ENCODE measurements at regions not wholly inside any gene's neighbourhood (a gene's known extent, or its start where the extent isn't known, plus 50 kb on each side); places are given as distances from the start of the nearest gene placed in this dataset.
"Not testable (repeated sequence)": the region's sequence is repeated elsewhere in the genome, so short reads cannot be mapped to it uniquely, and the experiment has no call there.

GRCh38 chr4:128758314-128758922 lies 51.1 kb upstream of the JADE1 start:
- Mint-ChIP-seq H3K4me3 (no peak overlapping the region), H3K27ac (no peak overlapping the region), H3K9me3 (no peaks in the 10 kb centered on the region), H3K4me1 (no peaks in the 10 kb centered on the region), H3K36me3 (no peaks in the 10 kb centered on the region), H3K27me3 (peaks cover 0 to 1% of the 10 kb centered on the region in 2 donors)
- H3K9me3 ChIP-seq (ENCODE audit: low read length): no peaks in the 10 kb centered on the region
- H3K27me3 ChIP-seq (ENCODE audit: insufficient read depth, low read length, poor library complexity, severe bottlenecking): no peaks in the 10 kb centered on the region
- H3K4me1 ChIP-seq (ENCODE audit: insufficient read depth, low read length): no peaks in the 10 kb centered on the region
- H3K4me3 ChIP-seq (ENCODE audit: low read length): no peak overlapping the region
- CTCF ChIA-PET: no interaction called here
- DNase-seq: no peak
- no peaks in the 10 kb centered on the region for H3K36me3 ChIP-seq (ENCODE audit: insufficient read depth, low read length)
- no peak overlapping the region for H3K27ac ChIP-seq (ENCODE audit: low read depth, low read length)
- POLR2A ChIA-PET: no interaction called here

GRCh38 chr4:128757712-128758111 lies 51.8 kb upstream of the JADE1 start:
- no peaks in the 10 kb centered on the region for H3K4me1 ChIP-seq (ENCODE audit: insufficient read depth, low read length)
- Mint-ChIP-seq H3K36me3 (no peaks in the 10 kb centered on the region), H3K9me3 (no peaks in the 10 kb centered on the region), H3K27ac (no peak overlapping the region), H3K4me3 (no peak overlapping the region), H3K4me1 (no peaks in the 10 kb centered on the region), H3K27me3 (peaks cover 0 to 1% of the 10 kb centered on the region in 2 donors)
- no peaks in the 10 kb centered on the region for H3K36me3 ChIP-seq (ENCODE audit: insufficient read depth, low read length)
- DNase-seq: no peak
- H3K27ac ChIP-seq (ENCODE audit: low read depth, low read length): no peak overlapping the region
- POLR2A ChIA-PET: no interaction called here
- no peaks in the 10 kb centered on the region for H3K27me3 ChIP-seq (ENCODE audit: insufficient read depth, low read length, poor library complexity, severe bottlenecking)
- CTCF ChIA-PET: no interaction called here
- H3K9me3 ChIP-seq (ENCODE audit: low read length): no peaks in the 10 kb centered on the region
- no peak overlapping the region for H3K4me3 ChIP-seq (ENCODE audit: low read length)

- Mint-ChIP-seq H3K4me3 (no peak overlapping the region), H3K27ac (no peak overlapping the region), H3K27me3 (no peaks in the 10 kb centered on the region), H3K4me1 (no peaks in the 10 kb centered on the region), H3K36me3 (no peaks in the 10 kb centered on the region), H3K9me3 (no peaks in the 10 kb centered on the region)
- ChIA-PET CTCF (no interaction called here), POLR2A (no interaction called here)
- H3K27ac ChIP-seq (ENCODE audit: low read depth, low read length): no peak overlapping the region
- no peak overlapping the region for H3K4me3 ChIP-seq (ENCODE audit: low read length)
- H3K27me3 ChIP-seq (ENCODE audit: insufficient read depth, low read length, poor library complexity, severe bottlenecking): no peaks in the 10 kb centered on the region
- no peaks in the 10 kb centered on the region for H3K36me3 ChIP-seq (ENCODE audit: insufficient read depth, low read length)
- no peaks in the 10 kb centered on the region for H3K4me1 ChIP-seq (ENCODE audit: insufficient read depth, low read length)
- DNase-seq: no peak
- no peaks in the 10 kb centered on the region for H3K9me3 ChIP-seq (ENCODE audit: low read length)
Measured at GRCh38 chr4:128751354-128751753, 58.1 kb upstream of the JADE1 start.

- H3K4me1 Mint-ChIP-seq; H3K27ac Mint-ChIP-seq; DNase-seq; H3K36me3 ChIP-seq (ENCODE audit: insufficient read depth, low read length); H3K27me3 ChIP-seq (ENCODE audit: insufficient read depth, low read length, poor library complexity, severe bottlenecking); H3K36me3 Mint-ChIP-seq; CTCF ChIA-PET; H3K4me1 ChIP-seq (ENCODE audit: insufficient read depth, low read length); POLR2A ChIA-PET; H3K9me3 ChIP-seq (ENCODE audit: low read length); H3K4me3 ChIP-seq (ENCODE audit: low read length); H3K27ac ChIP-seq (ENCODE audit: low read depth, low read length); H3K4me3 Mint-ChIP-seq; H3K27me3 Mint-ChIP-seq; H3K9me3 Mint-ChIP-seq: not testable (repeated sequence)
Measured at GRCh38 chr4:128741748-128742147, 67.8 kb upstream of the JADE1 start.

GRCh38 chr4:128737098-128737513 lies 72.4 kb upstream of the JADE1 start:
- H3K9me3 Mint-ChIP-seq: no peaks in the 10 kb centered on the region
- peak overlapping the region in 1 of 8 donors; percentile 16 for H3K27ac Mint-ChIP-seq
- no peak overlapping the region for H3K4me3 ChIP-seq (ENCODE audit: low read length)
- ChIA-PET CTCF (no interaction called here), POLR2A (no interaction called here)
- H3K9me3 ChIP-seq (ENCODE audit: low read length): no peaks in the 10 kb centered on the region
- no peaks in the 10 kb centered on the region for H3K27me3 ChIP-seq (ENCODE audit: insufficient read depth, low read length, poor library complexity, severe bottlenecking)
- DNase-seq: no peak
- H3K4me1 Mint-ChIP-seq: no peaks in the 10 kb centered on the region
- no peaks in the 10 kb centered on the region for H3K36me3 ChIP-seq (ENCODE audit: insufficient read depth, low read length)
- H3K27me3 Mint-ChIP-seq: peaks cover 0 to 2% of the 10 kb centered on the region in 2 donors
- H3K4me1 ChIP-seq (ENCODE audit: insufficient read depth, low read length): no peaks in the 10 kb centered on the region
- H3K27ac ChIP-seq (ENCODE audit: low read depth, low read length): no peak overlapping the region
- H3K36me3 Mint-ChIP-seq: no peaks in the 10 kb centered on the region
- H3K4me3 Mint-ChIP-seq: no peak overlapping the region

GRCh38 chr4:128735714-128736113 lies 73.8 kb upstream of the JADE1 start:
- H3K9me3 Mint-ChIP-seq: no peaks in the 10 kb centered on the region

GRCh38 chr4:128728190-128728589 lies 81.3 kb upstream of the JADE1 start:
- no peak overlapping the region for H3K4me3 ChIP-seq (ENCODE audit: low read length)
- POLR2A ChIA-PET: no interaction called here
- H3K9me3 Mint-ChIP-seq: no peaks in the 10 kb centered on the region
- H3K36me3 Mint-ChIP-seq: no peaks in the 10 kb centered on the region
- H3K36me3 ChIP-seq (ENCODE audit: insufficient read depth, low read length): no peaks in the 10 kb centered on the region
- no peaks in the 10 kb centered on the region for H3K9me3 ChIP-seq (ENCODE audit: low read length)
- no peaks in the 10 kb centered on the region for H3K27me3 ChIP-seq (ENCODE audit: insufficient read depth, low read length, poor library complexity, severe bottlenecking)
- H3K4me3 Mint-ChIP-seq: no peak overlapping the region
- CTCF ChIA-PET: no interaction called here
- H3K4me1 ChIP-seq (ENCODE audit: insufficient read depth, low read length): no peaks in the 10 kb centered on the region
- DNase-seq: no peak
- H3K27ac ChIP-seq (ENCODE audit: low read depth, low read length): no peak overlapping the region
- no peak overlapping the region for H3K27ac Mint-ChIP-seq
- H3K4me1 Mint-ChIP-seq: no peaks in the 10 kb centered on the region
- no peaks in the 10 kb centered on the region for H3K27me3 Mint-ChIP-seq

More at GRCh38 chr4:128735714-128736113, 73.8 kb upstream of the JADE1 start:
- DNase-seq: no peak
- POLR2A ChIA-PET: no interaction called here
- no peaks in the 10 kb centered on the region for H3K27me3 Mint-ChIP-seq
- H3K4me3 Mint-ChIP-seq: no peak overlapping the region
- no peaks in the 10 kb centered on the region for H3K36me3 ChIP-seq (ENCODE audit: insufficient read depth, low read length)
- H3K9me3 ChIP-seq (ENCODE audit: low read length): no peaks in the 10 kb centered on the region
- no peaks in the 10 kb centered on the region for H3K4me1 ChIP-seq (ENCODE audit: insufficient read depth, low read length)
- no peak overlapping the region for H3K27ac Mint-ChIP-seq
- H3K27ac ChIP-seq (ENCODE audit: low read depth, low read length): no peak overlapping the region
- no peaks in the 10 kb centered on the region for H3K36me3 Mint-ChIP-seq
- CTCF ChIA-PET: no interaction called here
- H3K4me3 ChIP-seq (ENCODE audit: low read length): no peak overlapping the region
- no peaks in the 10 kb centered on the region for H3K4me1 Mint-ChIP-seq
- no peaks in the 10 kb centered on the region for H3K27me3 ChIP-seq (ENCODE audit: insufficient read depth, low read length, poor library complexity, severe bottlenecking)

GRCh38 chr4:128727658-128728057 lies 81.8 kb upstream of the JADE1 start:
- Mint-ChIP-seq H3K9me3 (no peaks in the 10 kb centered on the region), H3K4me3 (no peak overlapping the region), H3K4me1 (no peaks in the 10 kb centered on the region), H3K36me3 (no peaks in the 10 kb centered on the region), H3K27ac (no peak overlapping the region), H3K27me3 (no peaks in the 10 kb centered on the region)
- ChIA-PET CTCF (no interaction called here), POLR2A (no interaction called here)
- no peaks in the 10 kb centered on the region for H3K4me1 ChIP-seq (ENCODE audit: insufficient read depth, low read length)
- no peak for DNase-seq
- H3K9me3 ChIP-seq (ENCODE audit: low read length): no peaks in the 10 kb centered on the region
- H3K4me3 ChIP-seq (ENCODE audit: low read length): no peak overlapping the region
- H3K36me3 ChIP-seq (ENCODE audit: insufficient read depth, low read length): no peaks in the 10 kb centered on the region
- no peak overlapping the region for H3K27ac ChIP-seq (ENCODE audit: low read depth, low read length)
- H3K27me3 ChIP-seq (ENCODE audit: insufficient read depth, low read length, poor library complexity, severe bottlenecking): no peaks in the 10 kb centered on the region
